Bronchial epithelial cell (primary cell): ENCODE measurements at regions not wholly inside any gene's neighbourhood (a gene's known extent, or its start where the extent isn't known, plus 50 kb on each side); places are given as distances from the start of the nearest gene placed in this dataset.

Source experiments
- DNase-seq: peaks from one replicate; pipeline ENCODE4 v3.0.0-alpha.2; 2010; ENCODE audit warnings: low read depth
- FAIRE-seq: peaks from 2 replicates; lab custom pipeline; 2011; peaks lifted over from hg19 to GRCh38; lab: Jason Lieb, UNC
- H3K27me3 ChIP-seq: 2 replicates; pipeline ENCODE4 v1.5.1; 2011; ENCODE audit warnings: low read length; ENCODE audit not compliant: control insufficient read depth, insufficient read depth
- H3K36me3 ChIP-seq: 2 replicates; pipeline ENCODE4 v1.5.1; 2011; ENCODE audit warnings: low read length; ENCODE audit not compliant: control insufficient read depth, insufficient read depth
- H3K4me3 ChIP-seq: 2 replicates; pipeline ENCODE4 v1.5.1; 2011; ENCODE audit warnings: mild to moderate bottlenecking, low read depth, low read length, control low read depth
- CTCF ChIP-seq: IDR thresholded peaks from 2 replicates; pipeline ENCODE4 v1.5.1; 2011; ENCODE audit warnings: mild to moderate bottlenecking, moderate library complexity, low read length, control low read depth, inconsistent platforms; ENCODE audit not compliant: insufficient read depth, severe bottlenecking

- no peak overlapping the region for H3K4me3 ChIP-seq
- TF ChIP-seq CTCF: no peak
- DNase-seq (no peak), FAIRE-seq (no peak)
- H3K27me3 ChIP-seq: no peaks in the 10 kb centered on the region
- no peaks in the 10 kb centered on the region for H3K36me3 ChIP-seq
Measured at GRCh38 chr4:84338367-84338766, 160.7 kb downstream of the NKX6-1 start.

- no peak for FAIRE-seq
- no peaks in the 10 kb centered on the region for H3K27me3 ChIP-seq
Measured at GRCh38 chr4:84336964-84337705, 162.0 kb downstream of the NKX6-1 start.

GRCh38 chr4:84327526-84327925 lies 171.6 kb downstream of the NKX6-1 start:
- no peak overlapping the region for H3K4me3 ChIP-seq
- TF ChIP-seq CTCF: no peak
- H3K27me3 ChIP-seq: no peaks in the 10 kb centered on the region
- no peaks in the 10 kb centered on the region for H3K36me3 ChIP-seq
- DNase-seq (no peak), FAIRE-seq (no peak)

More at GRCh38 chr4:84336964-84337705, 162.0 kb downstream of the NKX6-1 start:
- no peak for TF ChIP-seq CTCF
- no peaks in the 10 kb centered on the region for H3K36me3 ChIP-seq
- H3K4me3 ChIP-seq: no peak overlapping the region
- no peak for DNase-seq

GRCh38 chr4:84325625-84326024 lies 173.5 kb downstream of the NKX6-1 start:
- DNase-seq (no peak), FAIRE-seq (no peak)
- TF ChIP-seq CTCF: no peak
- Histone ChIP-seq H3K27me3 (no peaks in the 10 kb centered on the region), H3K36me3 (no peaks in the 10 kb centered on the region), H3K4me3 (no peak overlapping the region)

- TF ChIP-seq CTCF: no peak
- no peak for FAIRE-seq
- DNase-seq: no peak
- Histone ChIP-seq H3K4me3 (no peak overlapping the region), H3K36me3 (no peaks in the 10 kb centered on the region), H3K27me3 (no peaks in the 10 kb centered on the region)
Measured at GRCh38 chr4:84324303-84325245, 174.5 kb downstream of the NKX6-1 start.
